Activated CD8-positive, alpha-beta memory T cell treated with anti-CD3 and anti-CD28 coated beads for 24 hours (primary cell): ENCODE measurements at regions not wholly inside any gene's neighbourhood (a gene's known extent, or its start where the extent isn't known, plus 50 kb on each side); places are given as distances from the start of the nearest gene placed in this dataset.
"Not testable (repeated sequence)": the region's sequence is repeated elsewhere in the genome, so short reads cannot be mapped to it uniquely, and the experiment has no call there.

Source experiments
- DNase-seq: peaks from one replicate; pipeline ENCODE4 v3.0.0-alpha.2; 2020

GRCh38 chr6:159594106-159594749, 98.8 kb downstream of the SOD2 start:
- peak; percentile 61 for DNase-seq

GRCh38 chr6:159590835-159591234, 102.2 kb downstream of the SOD2 start:
- no peak for DNase-seq

- DNase-seq, result no peak
Measured at GRCh38 chr6:159586684-159587083, 106.4 kb downstream of the SOD2 start.

GRCh38 chr6:159582736-159583135, 110.3 kb downstream of the SOD2 start:
- DNase-seq, result no peak

- DNase-seq, result no peak
Measured at GRCh38 chr6:159578629-159579028, 114.4 kb downstream of the SOD2 start.

GRCh38 chr6:159577564-159577963, 115.5 kb downstream of the SOD2 start:
- no peak for DNase-seq

GRCh38 chr6:159572439-159573110, 120.5 kb downstream of the SOD2 start:
- no peak for DNase-seq

GRCh38 chr6:159565181-159565710, 127.8 kb downstream of the SOD2 start:
- no peak for DNase-seq

- DNase-seq, result no peak
Measured at GRCh38 chr6:159564456-159564855, 128.6 kb downstream of the SOD2 start.

- no peak for DNase-seq
Measured at GRCh38 chr6:159557031-159557430, 136.0 kb downstream of the SOD2 start.

- DNase-seq, result no peak
Measured at GRCh38 chr6:159555082-159555875, 137.8 kb downstream of the SOD2 start.

GRCh38 chr6:159541296-159541695, 151.7 kb downstream of the SOD2 start:
- no peak for DNase-seq

GRCh38 chr6:159540883-159541282, 152.2 kb downstream of the SOD2 start:
- DNase-seq, result no peak

- no peak for DNase-seq
Measured at GRCh38 chr6:159540152-159540551, 152.9 kb downstream of the SOD2 start.

GRCh38 chr6:159538031-159538430, 155.0 kb downstream of the SOD2 start:
- not testable (repeated sequence) for DNase-seq

- no peak for DNase-seq
Measured at GRCh38 chr6:159535656-159536350, 157.2 kb downstream of the SOD2 start.

GRCh38 chr6:159533568-159533967, 159.5 kb downstream of the SOD2 start:
- DNase-seq, result no peak

- no peak for DNase-seq
Measured at GRCh38 chr6:159533016-159533415, 160.0 kb downstream of the SOD2 start.

- DNase-seq, result no peak
Measured at GRCh38 chr6:159532155-159532554, 160.9 kb downstream of the SOD2 start.

GRCh38 chr6:159529934-159530333, 163.1 kb downstream of the SOD2 start:
- no peak for DNase-seq

GRCh38 chr6:159527351-159527750, 165.7 kb downstream of the SOD2 start:
- no peak for DNase-seq

GRCh38 chr6:159525445-159526025, 167.5 kb downstream of the SOD2 start:
- no peak for DNase-seq
